Cardiac septum (tissue), 1 donor: ENCODE measurements at regions not wholly inside any gene's neighbourhood (a gene's known extent, or its start where the extent isn't known, plus 50 kb on each side); places are given as distances from the start of the nearest gene placed in this dataset.
"Not testable (repeated sequence)": the region's sequence is repeated elsewhere in the genome, so short reads cannot be mapped to it uniquely, and the experiment has no call there.

Experiments used
- DNase-seq: peaks from one replicate; pipeline ENCODE4 v3.0.0-alpha.2; 2020; ENCODE audit warnings: low spot score
- intact Hi-C: fragments of 100-400 bp; cut with DNase I; formaldehyde crosslinking; loops from one replicate; pipeline ENCODE4 v1.14.0; 2022
- donor health status: DM: no; HTN: no; CAD: no.

- DNase-seq: no peak
Observed at GRCh38 chr13:67619351-67619994, 389.3 kb upstream of the PCDH9 start.

DNA sequence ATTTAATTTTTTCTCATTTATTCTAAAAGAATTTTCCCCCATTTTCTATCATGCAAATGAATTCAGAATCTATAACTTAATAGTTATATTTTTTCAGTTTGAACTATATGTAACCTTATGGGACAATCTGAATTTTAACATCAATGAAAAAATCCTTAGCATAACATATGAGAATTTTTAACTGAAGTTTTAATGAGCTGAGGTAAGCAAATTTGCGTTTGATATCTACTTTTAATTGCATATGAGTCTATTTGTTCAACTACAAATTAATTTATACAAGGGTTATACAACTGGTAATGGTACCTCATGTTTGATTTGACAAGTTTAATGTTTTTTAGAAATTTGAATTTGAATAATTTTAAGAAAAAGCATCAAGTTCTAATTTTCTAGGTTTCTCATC is 384.4 kb upstream of the PCDH9 start:
- intact Hi-C loops: no loop called here
- DNase-seq: no peak

More at GRCh38 chr13:67619351-67619994, 389.3 kb upstream of the PCDH9 start:
- intact Hi-C loops: no loop called here

DNA sequence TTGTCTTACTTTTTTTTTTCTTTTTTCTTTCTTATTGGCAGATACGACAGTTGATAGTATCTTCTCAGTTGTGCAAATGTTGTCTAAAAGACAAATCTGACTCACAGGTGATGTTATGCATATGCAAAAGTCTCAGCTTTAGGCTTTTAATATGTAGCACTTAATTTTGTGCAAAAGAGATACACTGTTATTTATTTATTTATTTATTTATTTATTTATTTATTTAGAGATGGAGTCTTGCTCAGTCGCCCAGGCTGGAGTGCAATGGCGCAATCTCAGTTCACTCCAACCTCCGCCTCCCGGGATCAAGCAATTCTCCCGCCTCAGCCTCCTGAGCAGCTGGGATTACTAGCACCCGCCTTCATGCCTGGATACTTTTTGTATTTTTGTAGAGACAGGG is 383.9 kb upstream of the PCDH9 start:
- intact Hi-C loops: no loop called here
- DNase-seq: no peak

DNA sequence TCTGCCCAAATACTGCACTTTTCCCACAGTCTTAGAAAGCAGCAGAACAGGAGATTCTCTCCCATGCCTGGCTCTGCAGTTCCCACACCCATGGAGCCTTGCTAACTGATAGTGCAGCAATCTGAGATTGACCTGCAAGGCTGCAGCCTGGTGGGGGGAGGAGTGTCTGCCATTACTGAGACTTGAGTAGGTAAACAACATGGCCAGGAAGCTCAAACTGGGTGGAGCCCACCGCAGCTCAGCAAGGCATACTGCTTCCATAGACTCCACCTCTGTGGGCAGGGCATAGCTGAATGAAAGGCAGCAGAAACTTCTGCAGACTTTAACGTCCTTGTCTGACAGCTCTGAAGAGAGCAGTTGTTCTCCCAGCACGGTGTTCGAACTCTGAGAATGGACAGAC is 358.5 kb upstream of the PCDH9 start:
- DNase-seq: no peak
- intact Hi-C loops: no loop called here

- intact Hi-C loops: no loop called here
- DNase-seq: no peak
Observed at GRCh38 chr13:67577361-67577760, 347.2 kb upstream of the PCDH9 start.

GRCh38 chr13:67574320-67575233 is 344.4 kb upstream of the PCDH9 start:
- intact Hi-C loops: no loop called here
- DNase-seq: no peak

DNA sequence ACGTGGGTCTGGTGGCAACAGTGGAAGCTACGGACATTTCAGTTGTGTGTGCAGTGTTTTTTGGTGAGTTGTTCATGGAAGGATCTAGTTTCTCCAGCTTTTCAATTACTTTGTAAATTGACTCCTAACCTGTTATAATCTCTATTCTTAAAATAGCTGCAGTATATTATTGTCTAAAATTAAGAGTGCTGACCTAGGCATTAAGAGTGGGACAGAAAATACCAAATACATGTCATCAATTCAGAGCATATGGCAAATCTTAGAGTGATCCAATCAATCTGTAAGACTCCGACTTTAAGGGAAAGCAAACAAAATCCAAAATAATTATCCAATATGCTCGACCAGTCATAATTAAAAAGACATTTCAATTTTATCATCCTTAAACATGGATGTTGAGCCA is 338.1 kb upstream of the PCDH9 start:
- no peak for DNase-seq
- intact Hi-C loops: no loop called here

DNA sequence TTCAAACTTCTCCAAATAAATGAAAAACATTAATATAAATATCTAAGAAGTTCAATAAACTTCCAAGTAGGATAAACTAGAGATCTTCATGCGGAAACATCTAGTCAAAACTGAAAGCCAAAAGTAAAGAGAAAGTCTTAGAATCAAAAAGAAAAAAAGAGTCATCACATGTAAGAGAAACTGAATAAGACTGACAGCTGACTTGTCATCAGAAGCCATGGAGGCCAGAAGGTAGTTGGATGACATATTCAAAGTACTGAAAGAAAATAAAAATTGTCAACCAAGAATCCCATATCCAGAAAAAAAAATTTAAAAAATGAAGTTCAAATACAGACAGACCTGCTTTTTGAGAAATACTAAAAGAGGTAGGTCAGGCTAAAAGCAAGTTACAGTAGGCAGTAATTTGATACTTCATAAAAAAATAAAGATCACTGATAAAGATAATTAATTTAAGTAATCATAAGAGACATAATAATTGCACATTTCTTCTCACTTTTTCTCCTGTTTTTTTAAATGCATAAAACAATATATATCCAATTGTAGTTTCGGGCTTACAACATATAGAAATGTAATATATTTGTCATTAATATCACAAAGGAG is 327.6 kb upstream of the PCDH9 start:
- no peak for DNase-seq
- intact Hi-C loops: no loop called here

DNA sequence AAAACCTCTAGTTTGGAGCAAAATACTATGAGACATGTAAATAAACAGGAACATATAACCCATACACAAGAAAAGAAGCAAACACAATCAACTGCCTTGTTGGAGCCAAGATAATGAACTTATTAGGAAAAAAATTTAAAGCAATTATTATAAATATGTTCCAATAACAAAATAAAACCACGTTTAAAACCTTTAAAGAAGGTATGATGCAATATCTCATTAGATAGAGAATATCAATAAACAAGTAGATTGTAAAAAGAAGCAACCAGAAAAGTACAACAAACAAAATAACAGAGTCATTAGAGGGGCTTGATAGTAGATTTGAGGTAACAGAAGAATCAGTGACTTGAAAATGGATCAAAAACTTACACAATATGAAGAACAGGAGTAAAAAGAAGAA is 327.0 kb upstream of the PCDH9 start:
- intact Hi-C loops: no loop called here
- no peak for DNase-seq

DNA sequence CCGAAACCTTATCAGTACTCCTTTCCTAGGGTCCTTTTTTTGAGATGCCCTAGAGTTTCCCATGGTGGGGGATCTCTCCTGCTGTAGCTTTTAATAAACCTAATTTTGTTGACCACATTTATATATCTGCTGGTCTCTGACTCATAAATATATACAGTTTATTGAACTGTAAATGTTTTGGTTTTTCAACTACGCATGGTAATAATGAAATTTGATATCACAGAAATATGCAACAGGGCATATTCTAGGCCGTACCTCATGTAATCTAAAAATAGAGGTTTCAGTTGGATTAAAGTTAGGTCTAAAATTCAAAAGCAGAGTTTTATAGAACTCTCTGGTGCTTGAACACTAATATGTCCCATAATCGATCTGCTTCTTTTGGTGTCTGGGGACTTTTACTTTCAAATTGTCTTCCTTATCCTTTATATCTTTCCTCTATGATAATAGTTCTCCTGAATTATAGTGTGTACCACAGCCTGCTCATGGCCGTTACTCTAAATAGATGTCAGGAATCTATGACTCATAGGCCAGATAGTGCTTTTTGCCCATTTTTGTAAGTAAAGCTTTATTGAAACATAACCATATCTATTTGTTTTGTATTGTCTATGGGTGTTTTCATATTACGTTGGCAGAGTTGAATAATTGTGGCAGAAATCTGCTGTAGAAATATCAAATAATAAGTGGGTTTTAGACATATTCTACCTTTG is 324.8 kb upstream of the PCDH9 start:
- intact Hi-C loops: no loop called here
- DNase-seq: no peak

DNA sequence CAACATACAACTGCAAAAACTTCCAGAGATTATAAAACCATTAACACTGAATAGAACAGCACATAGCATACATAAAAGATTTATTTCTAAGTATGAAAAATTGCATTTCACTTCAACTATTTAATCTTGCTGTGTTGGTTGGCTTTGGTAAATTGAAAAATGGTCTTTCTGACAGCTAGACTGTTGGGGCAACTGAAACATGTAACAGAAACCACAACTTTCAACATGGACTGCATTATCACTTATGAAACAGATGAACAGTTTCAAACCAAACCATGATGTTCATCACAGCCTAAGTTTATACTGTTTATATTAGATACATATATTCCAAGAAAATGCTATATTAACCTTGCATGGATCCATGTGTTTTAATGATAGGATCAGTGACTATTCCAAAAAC is 324.1 kb upstream of the PCDH9 start:
- intact Hi-C loops: no loop called here
- no peak for DNase-seq

DNA sequence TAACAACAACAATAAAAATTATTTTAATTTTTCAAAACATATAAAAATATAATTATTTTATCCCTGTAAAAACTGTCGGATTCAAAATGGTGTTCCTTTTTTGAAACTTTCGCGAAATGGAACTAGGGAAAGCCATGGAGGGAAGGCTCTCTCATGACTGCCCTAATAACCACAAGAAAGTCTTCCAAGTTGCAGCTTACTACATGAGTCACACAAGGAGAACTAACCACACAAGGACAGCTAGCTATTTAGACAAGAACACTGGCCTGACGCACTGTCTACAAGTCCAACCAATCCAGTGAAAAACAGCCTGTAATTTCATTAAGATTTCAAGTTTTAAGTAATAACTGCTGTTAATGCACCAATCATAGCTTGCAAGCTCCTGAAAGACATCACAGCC is 319.2 kb upstream of the PCDH9 start:
- intact Hi-C loops: no loop called here
- no peak for DNase-seq

DNA sequence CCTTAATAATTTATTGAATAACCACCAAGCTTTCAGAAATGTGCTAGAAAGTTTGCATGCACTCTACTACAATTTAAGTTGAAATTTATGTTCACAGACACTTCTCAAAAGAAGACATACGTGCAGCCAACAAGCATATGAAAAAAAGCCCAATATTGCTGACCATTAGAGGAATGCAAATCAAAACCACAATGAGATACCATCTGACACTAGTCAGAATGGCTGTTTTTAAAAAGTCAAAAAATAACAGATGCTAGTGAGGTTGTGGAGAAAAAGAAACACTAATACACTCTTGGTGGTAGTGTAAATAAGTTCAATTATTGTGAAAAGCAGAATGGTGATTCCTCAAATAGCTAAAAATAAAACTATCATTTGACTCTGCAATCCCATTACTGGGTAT is 308.8 kb upstream of the PCDH9 start:
- DNase-seq: no peak
- intact Hi-C loops: no loop called here

DNA sequence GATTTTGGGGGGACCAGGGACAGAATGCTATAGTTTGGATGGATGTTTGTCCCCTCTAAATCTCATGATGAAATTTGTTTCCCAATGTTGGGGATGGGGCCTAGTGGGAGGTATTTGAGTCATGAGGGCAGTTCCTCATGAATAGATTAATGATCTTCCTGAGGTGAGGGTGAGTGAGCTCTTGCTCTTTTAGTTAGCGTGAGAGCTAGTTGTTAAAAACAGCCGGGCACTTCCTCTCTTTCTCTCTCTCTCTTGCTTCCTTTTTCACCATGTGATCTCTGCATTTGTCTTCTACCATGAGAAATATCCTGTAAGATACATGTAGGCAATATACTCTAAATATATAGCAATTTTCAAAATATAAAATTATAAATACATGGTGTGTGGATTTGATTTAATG is 290.8 kb upstream of the PCDH9 start:
- intact Hi-C loops: no loop called here
- no peak for DNase-seq

GRCh38 chr13:67519356-67519755 is 289.2 kb upstream of the PCDH9 start:
- no peak for DNase-seq
- intact Hi-C loops: no loop called here

DNA sequence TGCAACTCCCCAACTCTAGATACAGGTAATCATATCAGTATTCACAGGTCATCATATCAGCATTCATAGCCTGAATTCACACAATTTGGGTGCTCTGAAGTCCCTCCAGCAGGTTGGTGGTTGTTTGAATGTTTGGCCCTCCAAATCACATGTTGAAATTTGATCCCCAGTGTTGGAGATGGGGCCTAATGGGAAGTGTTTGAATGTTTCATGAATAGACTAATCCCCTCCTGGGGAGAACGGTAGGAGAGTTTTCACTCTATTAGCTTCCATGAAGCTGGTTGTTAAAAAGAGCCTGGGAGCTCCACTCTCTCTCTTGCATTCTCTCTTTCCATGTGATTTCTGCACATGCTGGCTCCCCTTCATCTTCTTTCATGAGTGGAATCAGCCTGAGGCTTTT is 288.6 kb upstream of the PCDH9 start:
- no peak for DNase-seq
- intact Hi-C loops: no loop called here

DNA sequence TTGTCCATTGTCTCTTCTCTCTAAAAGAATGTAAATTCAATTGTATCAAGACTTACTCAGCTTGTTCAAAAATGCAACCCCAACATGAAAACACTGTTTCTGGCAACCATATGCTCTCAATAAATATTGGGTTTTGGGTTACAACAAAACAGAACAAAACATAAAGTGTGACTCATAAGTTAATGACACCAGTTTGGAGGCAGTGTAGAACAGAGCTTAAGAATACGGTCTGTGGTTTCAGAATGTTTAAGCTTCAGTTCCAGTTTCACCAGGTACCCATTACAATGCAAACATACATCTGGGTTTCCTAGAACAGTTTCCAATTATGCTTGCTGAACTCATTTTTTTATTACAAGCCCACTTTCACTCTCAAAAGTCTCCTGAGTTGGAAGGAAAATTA is 285.8 kb upstream of the PCDH9 start:
- DNase-seq: no peak
- intact Hi-C loops: no loop called here

- DNase-seq: no peak
- intact Hi-C loops: no loop called here
Observed at GRCh38 chr13:67509018-67509417, 278.9 kb upstream of the PCDH9 start.

GRCh38 chr13:67508275-67508674 is 278.1 kb upstream of the PCDH9 start:
- DNase-seq, intact Hi-C loops: not testable (repeated sequence)

GRCh38 chr13:67506407-67506806 is 276.3 kb upstream of the PCDH9 start:
- intact Hi-C loops: no loop called here
- DNase-seq: no peak
